22Rv1 (cell line): ENCODE measurements at regions not wholly inside any gene's neighbourhood (a gene's known extent, or its start where the extent isn't known, plus 50 kb on each side); places are given as distances from the start of the nearest gene placed in this dataset.

ENCODE experiments used
- CTCF ChIP-seq: fragments of 450-650 bp; IDR thresholded peaks from 2 replicates; pipeline ENCODE4 v1.5.1; 2017; ENCODE audit warnings: mild to moderate bottlenecking
- ZFX ChIP-seq: fragments of 450-650 bp; IDR thresholded peaks from 2 replicates; pipeline ENCODE4 v1.6.1; 2017; ENCODE audit warnings: antibody characterized with exemption, borderline replicate concordance

DNA sequence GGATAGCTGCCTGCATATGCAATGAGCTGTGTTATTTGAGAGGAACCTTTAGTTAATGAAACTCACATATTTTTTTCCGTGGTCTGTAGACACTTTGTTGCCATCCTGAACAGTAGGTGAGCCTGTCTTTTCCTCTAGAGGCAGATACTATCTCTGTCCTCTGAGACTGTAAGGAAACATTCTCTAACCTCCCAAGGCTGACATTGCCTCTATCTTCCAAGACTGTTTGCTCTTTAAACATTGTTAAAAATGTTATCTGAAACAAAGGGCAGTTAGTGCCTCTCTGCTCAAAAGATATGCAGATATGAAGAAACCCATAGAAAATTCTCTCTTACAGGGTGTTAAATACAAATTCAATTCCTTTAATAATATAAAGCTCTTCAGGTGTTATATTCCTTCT is 963.8 kb upstream of the CNTN5 start:
- TF ChIP-seq CTCF, result no peak
- TF ChIP-seq ZFX, result no peak
